NCI-H146 treated with DMSO at 0.1 percent for 48 hours (cell line): ENCODE measurements at regions not wholly inside any gene's neighbourhood (a gene's known extent, or its start where the extent isn't known, plus 50 kb on each side); places are given as distances from the start of the nearest gene placed in this dataset.

Source experiments
- DNase-seq: peaks from one replicate; lab custom pipeline; 2025; ENCODE audit not compliant: unreplicated experiment; lab: John Stamatoyannopoulos, UW

DNA sequence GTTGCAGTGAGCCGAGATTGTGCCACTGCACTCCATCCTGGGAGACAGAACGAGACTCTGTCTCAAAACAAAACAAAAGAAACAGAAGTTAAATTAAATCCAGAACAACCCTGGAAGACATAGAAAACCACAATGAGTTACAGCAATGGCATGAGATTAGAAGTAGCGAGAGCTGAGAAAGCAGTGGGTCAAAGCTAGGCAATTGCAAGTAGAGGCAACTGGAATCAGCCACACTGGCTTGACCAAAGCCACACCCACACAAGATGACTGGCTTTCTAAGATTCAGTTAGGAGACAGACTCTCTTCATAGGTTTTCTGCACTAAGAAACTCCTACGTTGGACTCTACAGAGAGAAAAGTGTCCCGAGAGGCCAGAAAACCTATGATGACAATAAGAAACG, 443.0 kb downstream of the GPM6A start:
- no peak for DNase-seq

GRCh38 chr4:175371091-175371490, 441.0 kb downstream of the GPM6A start:
- DNase-seq, result no peak

DNA sequence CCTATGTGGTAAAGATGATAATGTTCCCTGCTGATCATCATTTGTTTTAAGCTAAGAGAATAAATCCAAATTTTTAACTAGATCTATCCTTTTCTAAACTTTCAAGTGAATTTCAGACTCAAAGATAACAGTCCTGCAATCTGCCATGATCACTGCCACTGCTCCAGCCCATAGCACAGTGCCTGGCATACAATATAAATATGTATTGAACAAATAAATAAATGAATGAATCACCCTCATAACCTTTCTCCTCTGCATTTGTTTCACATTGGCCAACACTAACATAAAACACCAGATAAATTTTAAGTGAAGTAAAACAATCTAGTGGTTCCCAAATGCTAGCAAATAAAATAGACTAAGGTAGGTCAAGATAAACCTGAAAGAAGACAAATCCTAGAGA, 439.0 kb downstream of the GPM6A start:
- no peak for DNase-seq

DNA sequence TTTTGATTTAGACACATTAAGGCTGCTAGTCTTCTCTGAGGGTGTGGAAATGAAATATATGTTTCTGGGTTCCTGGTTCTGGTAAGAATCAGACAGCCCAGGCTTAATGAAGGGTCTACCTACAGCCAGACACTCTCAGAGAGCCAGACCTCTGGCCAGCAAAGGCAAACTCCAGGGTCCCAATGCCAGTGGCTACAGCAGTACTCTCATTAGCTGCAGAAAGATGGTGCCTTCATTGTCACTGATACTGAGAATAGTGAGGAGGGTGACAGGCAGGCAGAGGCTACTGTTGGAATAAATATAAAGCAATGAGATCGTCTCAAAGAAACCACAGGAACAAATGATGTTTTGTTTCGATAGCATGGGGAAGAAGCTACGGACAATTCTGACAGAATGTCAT, 437.6 kb downstream of the GPM6A start:
- no peak for DNase-seq

GRCh38 chr4:175376287-175376977, 435.6 kb downstream of the GPM6A start:
- no peak for DNase-seq

DNA sequence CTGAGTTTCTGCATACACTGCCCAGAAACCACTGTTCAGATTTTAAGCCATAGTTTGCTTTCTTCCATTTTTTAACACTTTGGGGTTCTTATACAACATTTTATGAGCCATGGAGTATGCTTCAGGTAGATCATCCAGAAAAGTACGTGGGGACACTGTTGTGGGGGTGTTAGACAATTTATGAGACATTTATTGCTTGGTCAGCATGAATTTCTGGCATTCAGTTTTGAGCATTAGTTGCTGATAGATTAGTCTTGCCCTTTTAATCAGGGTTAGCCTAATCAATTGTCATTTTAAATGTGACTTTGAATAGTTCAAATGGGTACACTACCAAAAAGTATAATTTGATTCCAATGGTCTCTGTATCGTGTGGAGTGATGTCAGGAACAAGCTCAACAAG, 434.9 kb downstream of the GPM6A start:
- no peak for DNase-seq

GRCh38 chr4:175378372-175378771, 433.7 kb downstream of the GPM6A start:
- DNase-seq, result no peak

GRCh38 chr4:175380841-175381240, 431.2 kb downstream of the GPM6A start:
- no peak for DNase-seq

DNA sequence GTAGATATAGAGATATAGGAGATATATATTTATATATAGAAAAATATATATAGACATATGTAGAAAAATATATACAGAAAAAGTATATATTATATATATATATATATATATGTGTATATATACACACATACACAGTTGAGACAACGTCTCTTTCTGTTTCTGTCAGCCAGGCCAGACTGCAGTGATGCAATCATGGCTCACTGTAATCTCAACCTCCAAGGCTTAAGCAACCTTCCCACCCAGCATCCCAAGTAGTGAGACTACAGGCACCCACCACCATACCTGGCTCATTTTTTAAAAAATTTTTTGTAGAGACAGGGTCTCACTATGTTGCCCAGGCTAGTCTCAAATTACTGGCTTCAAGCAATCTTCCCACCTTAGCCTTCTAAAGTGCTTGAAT, 426.3 kb downstream of the GPM6A start:
- no peak for DNase-seq

- no peak for DNase-seq
Observed at GRCh38 chr4:175386776-175387507, 425.1 kb downstream of the GPM6A start.

- no peak for DNase-seq
Observed at GRCh38 chr4:175394208-175394607, 417.9 kb downstream of the GPM6A start.

GRCh38 chr4:175405961-175406360, 406.1 kb downstream of the GPM6A start:
- DNase-seq, result no peak

DNA sequence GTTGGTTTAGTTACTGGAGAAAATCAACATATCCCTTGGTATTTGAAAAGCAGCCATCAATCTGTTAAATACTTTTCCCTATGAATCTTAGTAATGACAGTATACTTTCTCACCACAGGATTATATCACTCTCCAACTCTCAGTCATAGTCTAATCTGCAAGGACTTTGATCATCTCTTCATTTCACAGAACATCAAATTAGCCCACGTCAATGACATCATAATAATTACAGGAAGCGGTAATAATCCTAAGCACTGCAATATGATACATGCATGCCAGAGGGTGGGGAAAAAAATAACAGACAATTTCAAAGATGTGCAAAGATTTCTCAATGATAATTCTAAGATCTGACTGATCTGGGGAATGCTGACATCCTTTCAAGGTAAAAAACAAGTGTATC, 404.1 kb downstream of the GPM6A start:
- DNase-seq, result no peak

GRCh38 chr4:175411251-175411650, 400.8 kb downstream of the GPM6A start:
- DNase-seq, result no peak

GRCh38 chr4:175412161-175412560, 399.9 kb downstream of the GPM6A start:
- DNase-seq, result no peak

- DNase-seq, result no peak
Observed at GRCh38 chr4:175412746-175413145, 399.3 kb downstream of the GPM6A start.

- no peak for DNase-seq
Observed at GRCh38 chr4:175413561-175413960, 398.5 kb downstream of the GPM6A start.

- no peak for DNase-seq
Observed at GRCh38 chr4:175414602-175415001, 397.5 kb downstream of the GPM6A start.

- DNase-seq, result no peak
Observed at GRCh38 chr4:175418516-175418915, 393.5 kb downstream of the GPM6A start.

DNA sequence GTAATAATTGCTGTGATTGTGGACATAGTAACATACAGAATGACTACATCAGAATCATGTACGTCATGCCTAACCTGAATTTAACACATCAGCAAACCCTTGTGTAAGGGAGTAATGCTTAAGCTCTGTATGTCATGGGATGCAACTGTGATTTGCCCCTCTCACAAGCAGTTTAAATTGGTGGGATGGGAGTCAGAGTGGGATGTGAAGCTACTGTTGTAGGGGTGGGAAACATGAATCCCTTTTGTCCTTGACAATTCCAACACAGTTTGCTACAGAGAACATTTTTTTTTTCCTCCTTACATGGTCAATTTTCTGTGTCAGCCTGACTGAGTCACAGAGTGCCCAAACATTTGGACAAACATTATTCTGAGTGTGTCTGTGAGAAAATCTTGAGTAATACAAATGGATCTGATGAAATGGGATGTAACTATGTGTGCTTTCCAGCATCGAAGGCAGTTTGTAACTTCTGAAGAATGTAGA, 392.8 kb downstream of the GPM6A start:
- no peak for DNase-seq

- no peak for DNase-seq
Observed at GRCh38 chr4:175421506-175421905, 390.6 kb downstream of the GPM6A start.

DNA sequence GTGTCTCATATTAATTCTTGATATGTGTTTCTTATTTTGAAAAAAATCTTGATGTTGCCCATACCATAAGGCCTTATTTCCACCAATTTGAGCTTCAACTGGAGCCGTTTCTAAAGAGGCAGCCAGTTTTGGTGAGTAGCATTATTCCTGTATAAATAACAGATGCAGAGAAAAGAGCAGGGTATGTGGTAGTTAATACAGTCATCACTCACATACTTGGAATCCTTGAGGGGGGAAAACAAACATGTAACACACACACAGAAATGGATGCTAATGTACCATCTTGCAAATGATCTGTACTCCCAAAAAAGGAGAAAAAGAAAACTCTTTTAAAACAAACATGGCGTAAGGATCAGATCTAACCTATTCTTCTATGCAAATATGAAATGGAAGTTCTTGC, 389.7 kb downstream of the GPM6A start:
- DNase-seq, result no peak

- DNase-seq, result no peak
Observed at GRCh38 chr4:175424111-175424510, 388.0 kb downstream of the GPM6A start.
